Upper lobe of left lung (tissue), 6 donors: ENCODE measurements at regions not wholly inside any gene's neighbourhood (a gene's known extent, or its start where the extent isn't known, plus 50 kb on each side); places are given as distances from the start of the nearest gene placed in this dataset.

Experiments
- ATAC-seq, 2 donors: fragments of 200-7000 bp; cut with Tn5 transposase; one replicate each; pipeline ENCODE4 v1.9.1; 2022; ENCODE audit warnings: mild to moderate bottlenecking in 2 of 2, moderate library complexity in 2 of 2; ENCODE audit not compliant: low FRiP score in 2 of 2
- DNase-seq, 2 donors: peaks; one replicate each; pipeline ENCODE4 v3.0.0-alpha.2; 2019 to 2020
- H3K27ac ChIP-seq, 4 donors: fragments of 200-600 bp; sonication (generic); one replicate each; pipeline ENCODE4 v1.5.1; 2016 to 2019
- H3K27me3 ChIP-seq, 4 donors: fragments of 200-600 bp; sonication (generic); one replicate each; pipeline ENCODE4 v1.5.1; 2017 to 2019
- H3K36me3 ChIP-seq, 4 donors: fragments of 200-600 bp; sonication (generic); one replicate each; pipeline ENCODE4 v1.5.1; 2016 to 2019
- H3K4me1 ChIP-seq, 4 donors: fragments of 200-600 bp; sonication (generic); one replicate each; pipeline ENCODE4 v1.5.1; 2018 to 2019
- H3K4me3 ChIP-seq, 4 donors: fragments of 200-600 bp; sonication (generic); one replicate each; pipeline ENCODE4 v1.5.1; 2017 to 2019; ENCODE audit warnings: mild to moderate bottlenecking in 2 of 4, moderate library complexity in 1 of 4
- H3K9me3 ChIP-seq, 4 donors: fragments of 200-600 bp; sonication (generic); one replicate each; pipeline ENCODE4 v1.5.1; 2018 to 2019
- EP300 ChIP-seq, 4 donors: sonication (generic); formaldehyde crosslinking; IDR thresholded peaks; one replicate each; pipeline ENCODE4 v1.5.1; 2017; ENCODE audit warnings: antibody characterized with exemption in 4 of 4, control low read depth in 2 of 4
- POLR2A ChIP-seq, 4 donors: fragments of 450-650 bp; IDR thresholded peaks; one replicate each; pipeline ENCODE4 v1.5.1; 2016 to 2017; ENCODE audit warnings: antibody characterized with exemption in 4 of 4, mild to moderate bottlenecking in 2 of 4
- POLR2AphosphoS5 ChIP-seq, 2 donors: sonication (generic); formaldehyde crosslinking; IDR thresholded peaks; one replicate each; pipeline ENCODE4 v1.5.1; 2017; ENCODE audit warnings: antibody characterized with exemption in 2 of 2
- WGBS, 2 donors: methylation state at CpG; one replicate each; pipeline ENCODE4 v1.1.5; 2017 to 2018; 5-methylcytosine and 5-hydroxymethylcytosine counted together
- TF ChIP-seq, protein P1 (sequence below), 6 experiments: fragments of 450-650 bp in 4 of 6; fragments of 200-600 bp in 2 of 6; sonication (generic) in 2 of 6; IDR thresholded peaks; one replicate each; pipeline ENCODE4 v1.5.1; 2016 to 2019; ENCODE audit warnings: antibody characterized with exemption in 6 of 6
- donor health status: DM: no; HTN: no; CAD: no; lungs with moderate emphysema.
- donor health status: DM: no; HTN: yes; CAD: no; lungs with severe emphysema.

- no peak for ATAC-seq
- H3K27me3 ChIP-seq: no peaks in the 10 kb centered on the region
- H3K36me3 ChIP-seq: no peaks in the 10 kb centered on the region
- no peaks in the 10 kb centered on the region for H3K9me3 ChIP-seq
- 70 to 86% methylated on average over 1 of the region's 1 CpG for WGBS, 2 donors
- no peaks in the 10 kb centered on the region for H3K4me1 ChIP-seq
- H3K27ac ChIP-seq: no peak overlapping the region
- no peak for TF ChIP-seq EP300 (IDR thresholded peaks at IDR 0.05)
- no peak for TF ChIP-seq POLR2AphosphoS5 (IDR thresholded peaks at IDR 0.05)
- TF ChIP-seq, protein P1, sequence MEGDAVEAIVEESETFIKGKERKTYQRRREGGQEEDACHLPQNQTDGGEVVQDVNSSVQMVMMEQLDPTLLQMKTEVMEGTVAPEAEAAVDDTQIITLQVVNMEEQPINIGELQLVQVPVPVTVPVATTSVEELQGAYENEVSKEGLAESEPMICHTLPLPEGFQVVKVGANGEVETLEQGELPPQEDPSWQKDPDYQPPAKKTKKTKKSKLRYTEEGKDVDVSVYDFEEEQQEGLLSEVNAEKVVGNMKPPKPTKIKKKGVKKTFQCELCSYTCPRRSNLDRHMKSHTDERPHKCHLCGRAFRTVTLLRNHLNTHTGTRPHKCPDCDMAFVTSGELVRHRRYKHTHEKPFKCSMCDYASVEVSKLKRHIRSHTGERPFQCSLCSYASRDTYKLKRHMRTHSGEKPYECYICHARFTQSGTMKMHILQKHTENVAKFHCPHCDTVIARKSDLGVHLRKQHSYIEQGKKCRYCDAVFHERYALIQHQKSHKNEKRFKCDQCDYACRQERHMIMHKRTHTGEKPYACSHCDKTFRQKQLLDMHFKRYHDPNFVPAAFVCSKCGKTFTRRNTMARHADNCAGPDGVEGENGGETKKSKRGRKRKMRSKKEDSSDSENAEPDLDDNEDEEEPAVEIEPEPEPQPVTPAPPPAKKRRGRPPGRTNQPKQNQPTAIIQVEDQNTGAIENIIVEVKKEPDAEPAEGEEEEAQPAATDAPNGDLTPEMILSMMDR (IDR thresholded peaks at IDR 0.05): no peak
- TF ChIP-seq POLR2A (IDR thresholded peaks at IDR 0.05): no peak
- H3K4me3 ChIP-seq: no peak overlapping the region
- DNase-seq: no peak
Observed at GRCh38 chr6:140992678-140993077, 1140.0 kb upstream of the GJE1 start.

- TF ChIP-seq POLR2A (IDR thresholded peaks at IDR 0.05): no peak
- TF ChIP-seq, protein P1 (IDR thresholded peaks at IDR 0.05): no peak
- TF ChIP-seq EP300 (IDR thresholded peaks at IDR 0.05): no peak
- TF ChIP-seq POLR2AphosphoS5 (IDR thresholded peaks at IDR 0.05): no peak
- H3K27me3 ChIP-seq: no peaks in the 10 kb centered on the region
- no peaks in the 10 kb centered on the region for H3K9me3 ChIP-seq
- no peaks in the 10 kb centered on the region for H3K4me1 ChIP-seq
- H3K27ac ChIP-seq: no peak overlapping the region
- no peak overlapping the region for H3K4me3 ChIP-seq
- H3K36me3 ChIP-seq: no peaks in the 10 kb centered on the region
- DNase-seq (no peak), ATAC-seq (no peak)
Observed at GRCh38 chr6:140988780-140989179, 1143.9 kb upstream of the GJE1 start.

DNA sequence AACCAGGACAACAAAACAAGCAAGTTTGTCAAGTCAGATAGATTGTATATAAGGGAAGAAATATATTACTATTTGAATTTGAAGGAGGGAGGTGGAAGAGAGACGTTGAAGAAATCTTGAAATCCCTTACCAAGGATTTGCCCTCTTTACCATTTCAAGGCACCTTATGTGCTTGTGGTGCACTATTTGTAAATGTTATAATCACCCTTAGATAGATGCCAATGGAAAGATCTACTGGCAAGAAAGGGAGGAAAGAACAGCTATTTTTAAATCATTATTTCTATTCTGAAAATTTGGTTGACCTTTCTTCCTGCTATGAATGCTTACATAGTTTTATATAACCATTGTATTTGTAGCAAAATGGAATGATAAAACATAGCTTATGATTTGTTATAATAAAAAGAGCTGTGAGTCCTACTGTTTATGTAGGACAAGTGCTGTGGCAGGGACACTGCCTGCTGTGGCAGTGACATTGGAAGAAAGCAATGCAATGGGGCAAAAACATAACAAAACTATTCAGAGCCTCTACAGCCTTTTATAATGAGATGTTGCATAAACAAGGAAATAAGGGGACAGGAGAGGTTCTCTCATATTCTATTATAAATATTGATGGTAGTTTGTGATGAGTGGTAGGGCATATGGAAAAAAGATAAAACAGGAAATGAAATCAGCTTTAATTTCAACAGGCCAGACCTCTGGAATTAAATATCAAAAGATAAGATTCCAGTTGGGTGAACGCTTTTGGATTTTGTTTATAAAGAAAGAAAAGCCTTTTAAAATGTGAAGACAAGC is 1145.2 kb upstream of the GJE1 start:
- DNase-seq (no peak), ATAC-seq (no peak)
- Histone ChIP-seq H3K27ac (no peak overlapping the region), H3K27me3 (no peaks in the 10 kb centered on the region), H3K4me3 (no peak overlapping the region), H3K36me3 (no peaks in the 10 kb centered on the region), H3K9me3 (no peaks in the 10 kb centered on the region), H3K4me1 (no peaks in the 10 kb centered on the region)
- no peak for TF ChIP-seq POLR2A (IDR thresholded peaks at IDR 0.05)
- TF ChIP-seq, protein P1 (IDR thresholded peaks at IDR 0.05): no peak
- no peak for TF ChIP-seq EP300 (IDR thresholded peaks at IDR 0.05)
- TF ChIP-seq POLR2AphosphoS5 (IDR thresholded peaks at IDR 0.05): no peak
- 61 to 68% methylated on average over 2 of the region's 2 CpGs for WGBS, 2 donors

DNA sequence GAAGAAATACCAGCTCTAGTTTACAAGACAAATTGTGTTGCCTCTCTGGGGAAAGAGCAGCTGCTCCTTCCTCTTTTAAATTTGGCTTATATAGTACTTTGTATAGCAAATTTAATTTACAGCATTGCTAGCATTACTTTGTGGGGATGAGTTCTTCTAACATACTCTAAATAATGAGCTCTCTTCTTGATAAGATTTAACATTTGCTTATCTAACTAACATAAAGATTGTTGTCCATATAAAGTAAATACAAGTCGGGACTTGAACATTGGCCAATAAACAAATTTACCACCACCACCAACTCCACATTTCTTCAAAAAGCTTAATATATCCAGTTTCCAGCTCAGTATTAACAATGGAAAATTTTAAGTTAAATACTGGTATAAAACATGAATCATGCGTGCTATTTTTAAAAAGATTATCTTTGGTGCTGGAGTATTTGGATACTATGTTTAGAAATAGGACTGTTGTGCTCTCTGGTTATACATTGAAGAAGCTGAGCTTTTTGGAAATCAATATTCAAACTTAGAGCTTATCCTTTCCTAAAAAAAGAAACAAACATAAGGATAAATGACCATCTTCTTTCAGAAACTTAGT is 1146.9 kb upstream of the GJE1 start:
- no peak for TF ChIP-seq POLR2A (IDR thresholded peaks at IDR 0.05)
- TF ChIP-seq, protein P1 (IDR thresholded peaks at IDR 0.05): no peak
- no peak for TF ChIP-seq POLR2AphosphoS5 (IDR thresholded peaks at IDR 0.05)
- TF ChIP-seq EP300 (IDR thresholded peaks at IDR 0.05): no peak
- H3K27me3 ChIP-seq: no peaks in the 10 kb centered on the region
- H3K4me1 ChIP-seq: no peaks in the 10 kb centered on the region
- H3K36me3 ChIP-seq: no peaks in the 10 kb centered on the region
- ATAC-seq (no peak), DNase-seq (no peak)
- H3K4me3 ChIP-seq: no peak overlapping the region
- H3K9me3 ChIP-seq: no peaks in the 10 kb centered on the region
- H3K27ac ChIP-seq: no peak overlapping the region
- WGBS, 2 donors: 61 to 67% methylated on average over 2 of the region's 2 CpGs
